Suppressor macrophage treated with lipopolysaccharide for 4 hours (primary cell): ENCODE measurements at regions not wholly inside any gene's neighbourhood (a gene's known extent, or its start where the extent isn't known, plus 50 kb on each side); places are given as distances from the start of the nearest gene placed in this dataset.
"Not testable (repeated sequence)": the region's sequence is repeated elsewhere in the genome, so short reads cannot be mapped to it uniquely, and the experiment has no call there.

Experiments used
- DNase-seq: peaks from one replicate; pipeline ENCODE4 v3.0.0-alpha.2; 2020

DNA sequence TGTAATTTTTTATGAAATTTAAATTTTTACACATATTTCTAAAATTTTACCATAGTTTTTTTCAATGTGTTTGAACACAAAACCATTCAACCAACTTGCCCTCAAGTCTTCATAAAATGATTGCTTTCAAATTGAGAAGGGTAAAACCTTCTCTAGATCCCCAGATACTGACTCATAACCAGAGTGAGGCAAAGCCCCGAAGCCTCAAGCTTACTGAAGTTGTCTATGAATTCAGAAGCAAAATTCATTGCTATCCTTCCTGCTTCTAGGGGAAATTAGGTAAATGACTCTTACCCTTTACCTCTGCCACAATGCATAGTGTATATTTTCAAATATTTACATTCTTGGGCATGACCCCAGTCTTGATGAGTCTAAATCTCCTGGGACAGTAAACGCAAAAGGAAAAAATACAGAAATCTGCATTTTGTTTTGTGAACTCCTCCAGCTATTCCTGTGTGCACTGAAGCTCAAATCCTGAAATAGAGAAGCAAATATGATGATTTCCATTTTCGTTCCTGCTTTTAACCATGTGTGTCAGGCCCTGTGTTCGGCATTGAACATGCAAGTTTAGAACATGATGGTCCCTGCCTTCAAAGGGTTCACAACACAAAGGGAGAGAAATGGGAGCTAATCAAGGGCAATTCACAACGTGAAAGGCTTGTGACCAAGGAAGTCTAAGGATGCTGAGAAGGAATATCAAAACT lies 246.3 kb downstream of the SUCLG1 start:
- no peak for DNase-seq

DNA sequence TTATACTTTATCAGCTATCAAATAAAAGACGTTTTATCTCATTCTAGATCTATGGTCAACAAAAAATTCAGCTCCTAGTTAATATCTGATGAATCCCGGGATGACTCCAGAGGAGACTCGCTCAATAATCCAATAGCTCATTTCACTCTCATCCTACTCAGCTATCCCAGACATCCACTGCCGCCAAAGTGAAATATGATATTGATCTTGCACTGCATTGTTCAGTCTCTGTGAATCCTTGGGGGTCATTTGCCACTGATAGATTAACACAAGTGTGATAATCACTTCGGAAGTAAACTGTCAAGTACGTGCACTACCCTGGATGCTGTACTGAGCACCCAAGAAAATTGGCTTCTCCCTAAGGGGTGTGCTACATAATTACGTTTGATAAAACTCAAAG lies 249.1 kb downstream of the SUCLG1 start:
- DNase-seq: no peak

DNA sequence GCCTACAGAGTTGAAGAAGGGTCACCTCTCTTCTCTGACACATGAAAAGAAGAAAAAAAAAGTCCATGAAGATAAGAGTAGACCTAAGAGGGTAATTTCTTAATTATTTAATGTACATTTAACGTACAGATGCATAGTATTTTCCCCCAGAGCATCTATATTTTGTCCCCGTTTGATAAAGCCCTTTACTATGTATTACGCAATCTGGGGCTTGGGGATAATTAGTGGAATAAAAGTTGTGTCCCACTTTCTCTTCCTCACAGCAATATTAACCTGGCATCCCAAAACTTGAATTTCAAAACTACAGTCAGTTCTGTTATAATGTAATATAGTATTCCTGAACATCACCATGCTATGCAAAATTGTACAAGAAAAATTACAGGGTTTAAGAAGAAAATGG lies 254.1 kb downstream of the SUCLG1 start:
- DNase-seq: no peak

DNA sequence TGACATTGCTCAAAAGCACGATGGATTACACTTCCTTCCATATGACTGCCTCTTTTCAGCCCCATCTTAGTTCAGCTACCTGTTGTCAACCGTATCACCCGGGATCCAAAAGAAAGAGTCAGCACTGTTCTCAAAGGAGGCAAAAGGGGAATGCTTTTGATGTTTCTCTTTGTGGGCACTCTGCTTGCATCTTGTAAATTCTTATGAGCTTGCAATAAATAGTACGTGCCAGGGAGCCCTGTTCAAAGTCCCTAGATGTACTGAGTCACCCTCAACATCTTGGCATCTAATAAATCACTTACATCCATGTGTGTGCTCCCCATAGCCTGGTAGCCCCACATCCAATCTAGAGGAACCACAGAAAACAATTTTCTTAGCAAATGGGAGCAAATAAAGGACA lies 256.9 kb downstream of the SUCLG1 start:
- no peak for DNase-seq

DNA sequence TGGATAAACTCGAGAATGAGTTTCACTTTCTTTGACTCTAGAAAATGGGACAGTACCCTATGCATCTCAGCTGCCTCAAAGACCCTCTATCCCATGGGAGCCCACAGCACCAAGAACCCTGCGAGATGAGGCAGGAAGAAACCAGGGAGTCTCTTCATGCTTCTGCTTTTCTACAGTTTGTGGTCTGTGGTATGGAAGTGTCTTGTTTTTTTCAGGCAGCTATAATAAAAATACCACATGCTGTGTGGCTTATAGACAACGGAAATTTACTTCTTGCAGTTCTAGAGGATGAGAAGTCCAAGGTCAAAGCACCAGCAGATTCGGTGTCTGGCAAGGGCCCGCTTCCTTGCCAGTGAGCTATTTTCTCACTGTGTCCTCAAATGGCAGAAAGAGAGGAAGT lies 257.9 kb downstream of the SUCLG1 start:
- no peak for DNase-seq

DNA sequence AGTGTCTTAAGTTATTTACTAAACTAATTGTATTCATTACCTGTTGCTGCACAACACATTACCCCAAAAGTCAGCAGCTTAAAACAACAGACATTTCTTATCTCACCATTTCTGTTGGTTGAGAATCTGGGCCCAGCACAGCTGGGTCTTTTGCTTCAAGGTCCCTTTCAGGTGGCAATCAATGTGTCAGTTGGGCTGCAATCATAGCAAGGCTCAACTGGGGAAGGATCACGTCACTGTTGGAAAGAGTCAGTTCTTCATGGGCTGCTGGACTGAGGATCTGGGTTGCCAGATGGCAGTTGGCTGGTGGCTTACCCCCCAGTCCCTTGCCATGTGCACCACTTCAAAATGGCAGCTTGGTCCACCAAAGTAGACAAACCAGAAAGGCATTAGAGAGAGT lies 261.2 kb downstream of the SUCLG1 start:
- no peak for DNase-seq

DNA sequence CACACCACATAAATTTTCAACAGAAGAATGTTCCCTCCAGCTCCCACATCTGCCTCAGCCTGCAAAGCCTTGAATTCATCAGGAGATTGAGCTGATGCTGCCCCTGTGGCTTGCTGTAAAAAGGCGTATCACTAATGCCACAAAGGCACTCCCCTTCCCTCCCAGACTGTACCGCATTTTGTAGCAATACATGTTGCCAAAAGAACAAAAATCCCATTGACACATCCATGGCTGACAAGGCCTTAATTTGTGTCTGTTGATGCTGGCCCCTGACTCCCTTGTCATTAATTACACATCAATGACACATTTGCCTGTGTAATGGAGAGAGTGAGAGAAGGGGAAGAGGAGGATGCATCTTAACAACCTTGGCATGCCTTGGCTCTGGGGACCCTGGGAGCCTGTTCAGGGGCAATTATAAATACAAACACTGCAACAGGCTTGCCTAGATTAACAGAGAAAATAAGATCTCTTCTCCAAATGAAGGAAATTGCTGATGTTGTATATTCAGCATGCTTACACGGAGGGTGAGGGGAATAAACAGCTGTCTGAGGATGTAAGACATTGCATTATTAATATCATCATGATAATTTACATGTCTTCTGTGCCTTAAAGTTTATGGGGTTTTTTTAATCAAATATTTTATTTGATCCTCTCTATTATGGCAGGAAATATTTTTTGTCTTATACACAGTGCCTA lies 264.0 kb downstream of the SUCLG1 start:
- no peak for DNase-seq

DNA sequence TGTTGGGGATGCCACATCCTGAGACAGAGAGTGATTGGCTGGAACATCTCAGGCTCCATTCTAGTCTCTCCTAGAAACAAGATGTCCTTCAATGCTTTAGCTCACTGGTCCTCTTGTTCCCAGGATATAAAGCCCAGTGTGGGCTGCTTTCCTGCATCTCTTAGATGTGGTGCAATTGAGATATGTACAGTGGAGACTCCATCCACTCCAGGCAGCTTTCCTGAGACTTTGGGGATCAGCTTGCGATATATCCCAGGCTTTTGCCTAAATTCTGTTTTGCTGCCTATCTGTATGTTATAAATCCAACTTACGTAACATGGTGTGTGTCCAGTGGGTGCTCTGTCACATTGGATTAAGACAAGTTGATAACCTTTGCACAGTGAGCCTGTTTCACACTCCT lies 264.9 kb downstream of the SUCLG1 start:
- no peak for DNase-seq

DNA sequence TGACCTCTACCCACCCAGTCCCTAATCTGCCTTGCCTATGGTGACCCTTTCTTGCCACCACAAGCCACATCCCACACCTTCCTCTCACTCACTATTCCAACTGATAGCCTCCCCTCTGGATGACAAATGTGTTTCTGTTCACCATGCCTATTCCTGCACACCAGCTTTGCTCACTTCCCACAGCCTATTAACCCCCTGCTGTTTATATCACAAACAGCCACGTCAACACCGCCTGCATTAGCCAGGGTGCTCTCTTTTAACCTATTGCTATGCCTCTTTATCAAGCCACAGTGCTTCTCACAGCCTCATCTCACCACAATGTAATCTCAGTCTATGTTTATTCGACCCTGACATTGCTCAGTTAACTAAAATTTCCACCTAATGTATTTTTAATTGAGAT lies 271.8 kb downstream of the SUCLG1 start:
- no peak for DNase-seq

DNA sequence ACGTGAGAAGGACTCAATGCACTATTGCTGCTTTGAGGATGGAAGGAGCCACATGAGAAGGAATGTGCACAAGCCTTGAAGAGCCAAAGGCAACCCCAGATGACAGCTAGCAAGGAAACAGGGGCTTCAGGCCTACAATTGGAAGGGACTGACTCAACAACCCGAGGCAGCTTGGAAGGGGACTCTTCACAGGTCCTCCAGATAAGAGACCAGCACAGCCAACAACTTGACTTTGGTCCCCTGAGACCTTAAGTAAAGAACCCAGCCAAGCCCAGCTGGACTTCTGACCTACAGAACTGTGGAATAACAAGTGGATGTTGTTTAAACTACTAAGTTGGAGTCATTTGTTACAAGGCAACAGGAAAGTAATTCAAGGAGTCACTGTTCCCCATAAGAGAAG lies 277.2 kb downstream of the SUCLG1 start:
- no peak for DNase-seq

DNA sequence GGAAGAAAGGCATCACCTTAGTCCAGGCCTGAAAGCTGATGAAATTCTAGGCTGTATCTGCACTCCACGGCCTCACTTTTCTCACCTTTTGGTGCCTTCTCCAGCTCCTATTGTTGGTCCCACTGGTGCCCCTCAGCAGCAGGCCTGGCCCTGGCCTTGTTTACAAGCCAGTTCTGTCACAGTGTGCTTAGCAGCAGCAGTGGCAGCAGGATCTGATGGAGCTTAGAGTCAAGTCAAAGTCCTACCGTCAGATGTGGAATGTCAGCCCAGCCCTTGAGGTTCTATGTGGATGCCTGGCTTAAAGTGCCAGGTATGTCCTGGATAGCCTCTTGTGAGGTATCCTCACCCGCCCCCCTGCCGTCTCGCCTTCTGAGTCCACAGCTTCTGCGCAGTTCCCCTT lies 281.3 kb downstream of the SUCLG1 start:
- no peak for DNase-seq

DNA sequence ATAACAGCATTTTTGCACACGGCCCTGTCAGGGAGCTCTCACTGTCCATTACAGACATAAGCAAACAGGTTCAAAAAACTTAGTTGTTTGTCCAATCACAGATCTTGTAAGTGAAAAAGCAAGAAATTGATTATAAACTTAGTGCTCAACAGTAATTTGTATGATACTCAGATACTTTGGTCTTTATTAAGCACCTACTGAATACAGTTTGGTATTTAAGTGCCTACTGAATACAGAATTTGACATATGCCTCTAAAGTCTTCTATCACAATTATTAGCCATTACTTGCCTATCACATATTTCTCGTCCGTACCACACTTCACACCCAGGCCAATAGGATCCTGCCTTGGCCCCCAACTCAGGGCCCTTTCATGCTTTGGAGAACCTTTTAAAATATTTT lies 283.1 kb downstream of the SUCLG1 start:
- DNase-seq: no peak

DNA sequence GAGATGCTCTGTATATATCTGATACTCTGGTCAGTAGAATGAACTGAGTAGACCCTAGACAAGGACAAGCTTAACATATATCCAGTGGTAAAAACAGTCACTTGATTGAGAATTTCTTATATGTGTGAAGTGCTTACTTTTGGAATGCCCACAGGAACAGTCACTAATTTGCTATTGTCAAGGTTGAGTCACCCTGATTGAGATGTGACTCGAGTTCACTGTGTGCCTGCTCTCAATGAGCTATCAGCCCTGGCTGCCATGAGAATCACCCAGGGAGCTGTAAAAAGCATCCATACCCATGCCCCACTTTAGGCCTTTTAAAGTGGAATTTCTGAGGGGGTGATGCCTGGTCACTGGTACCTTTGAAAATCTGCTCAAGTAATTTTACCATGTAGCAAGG lies 283.7 kb downstream of the SUCLG1 start:
- no peak for DNase-seq

DNA sequence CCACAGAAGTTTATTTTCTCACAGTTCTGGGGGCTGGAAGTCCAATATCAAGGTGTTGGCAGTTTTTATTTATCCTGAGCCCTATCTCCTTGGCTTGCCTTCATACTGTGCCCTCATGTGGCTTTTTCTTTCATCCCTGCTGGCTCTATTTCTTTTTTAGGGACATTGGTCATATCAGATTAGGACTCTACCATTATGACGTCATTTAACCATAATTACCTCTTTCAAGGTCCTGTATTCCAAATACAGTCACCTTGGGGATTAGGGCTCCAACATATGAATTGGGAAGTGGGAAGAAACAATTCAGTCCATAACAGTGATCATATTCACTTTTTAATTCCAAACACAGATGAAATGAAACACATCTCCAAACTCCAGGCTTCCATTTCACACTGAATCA lies 286.0 kb downstream of the SUCLG1 start:
- DNase-seq: no peak

DNA sequence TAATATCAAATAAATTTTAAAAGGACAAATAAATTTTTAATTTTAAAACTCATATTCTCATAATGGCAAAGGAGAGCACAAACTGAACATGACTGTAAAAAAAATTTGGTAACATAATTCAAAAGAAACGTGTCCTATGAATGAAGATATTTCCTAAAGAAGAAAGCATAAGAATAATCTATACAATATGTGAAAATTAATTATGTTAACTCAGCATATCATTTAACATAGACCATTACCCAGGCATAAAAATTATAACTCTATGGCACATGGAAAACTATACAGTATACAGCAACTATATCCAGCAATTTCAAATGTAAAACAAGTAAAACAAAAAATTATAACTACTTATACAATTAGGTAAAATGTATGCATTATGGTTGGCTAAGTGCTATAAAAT lies 288.1 kb downstream of the SUCLG1 start:
- no peak for DNase-seq

DNA sequence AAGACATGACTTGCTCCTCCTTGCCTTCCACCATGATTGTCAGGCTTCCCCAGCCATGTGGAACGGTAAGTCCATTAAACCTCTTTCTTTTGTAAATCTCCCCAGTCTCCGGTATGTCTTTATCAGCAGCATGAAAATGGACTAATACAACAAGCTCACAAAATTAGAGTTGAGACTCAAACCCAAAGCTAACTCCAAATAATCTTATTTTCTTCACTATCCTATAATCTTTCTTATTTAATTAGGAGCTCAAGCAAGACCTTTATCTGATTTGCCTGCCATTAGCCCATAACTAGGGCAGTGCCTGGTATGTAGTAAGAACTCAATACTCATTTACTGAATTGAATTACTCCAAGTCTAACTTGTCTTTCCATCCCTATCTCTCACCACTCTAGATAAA lies 289.2 kb downstream of the SUCLG1 start:
- no peak for DNase-seq

DNA sequence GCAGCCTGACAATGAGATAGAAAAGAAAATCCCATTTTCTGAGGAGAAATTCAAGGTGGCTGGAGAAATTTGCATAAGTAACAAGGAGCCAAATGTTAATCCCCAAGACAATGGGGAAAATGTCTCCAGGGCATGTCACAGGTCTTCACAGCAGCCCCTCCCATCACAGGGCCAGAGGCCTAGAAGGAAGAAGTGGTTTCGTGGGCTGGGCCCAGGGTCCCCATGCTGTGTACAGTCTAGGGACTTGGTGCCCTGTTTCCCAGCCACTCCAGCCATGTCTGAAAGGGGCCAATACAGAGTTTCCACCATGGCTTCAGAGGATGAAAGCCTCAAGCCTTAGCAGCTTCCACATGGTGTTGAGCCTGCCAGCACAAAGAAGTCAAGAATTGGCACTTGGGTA lies 290.5 kb downstream of the SUCLG1 start:
- not testable (repeated sequence) for DNase-seq

DNA sequence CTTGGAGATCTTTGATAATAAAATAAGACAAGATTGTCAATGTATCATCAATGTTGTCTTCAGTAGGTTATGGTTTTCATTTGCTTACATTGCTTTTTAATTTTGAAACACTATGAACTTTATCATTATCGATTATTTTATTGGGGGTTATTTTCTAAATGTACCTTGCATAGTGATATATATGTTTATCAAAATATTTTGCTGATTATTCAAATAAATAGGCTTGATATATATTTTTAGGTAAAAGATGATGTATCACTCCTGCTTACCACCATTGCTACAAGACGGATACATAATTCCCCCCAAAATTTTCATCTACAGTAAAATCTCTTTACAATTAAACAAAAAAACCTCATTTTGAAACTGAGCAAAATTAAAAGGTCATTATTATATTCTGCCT lies 293.8 kb downstream of the SUCLG1 start:
- DNase-seq: no peak

DNA sequence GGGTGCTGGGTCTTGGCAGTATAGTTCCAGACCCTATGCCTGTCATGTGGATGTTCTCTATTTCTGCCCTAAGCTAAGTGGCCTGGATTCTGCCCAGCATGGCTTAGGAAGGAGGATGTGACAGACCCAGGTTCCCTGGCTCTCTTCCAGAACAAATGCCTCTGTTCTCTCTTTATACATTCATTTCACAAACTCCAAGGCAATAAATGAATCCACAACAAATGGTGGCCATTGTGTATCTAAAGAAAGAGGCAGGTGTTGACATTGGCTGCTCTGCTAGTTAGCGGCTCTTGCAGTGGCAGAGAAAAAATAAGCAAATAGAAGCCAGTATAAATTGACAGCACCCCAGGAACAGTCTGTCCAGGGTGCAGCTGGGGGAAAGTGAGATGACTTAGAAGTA lies 298.6 kb downstream of the SUCLG1 start:
- DNase-seq: no peak

DNA sequence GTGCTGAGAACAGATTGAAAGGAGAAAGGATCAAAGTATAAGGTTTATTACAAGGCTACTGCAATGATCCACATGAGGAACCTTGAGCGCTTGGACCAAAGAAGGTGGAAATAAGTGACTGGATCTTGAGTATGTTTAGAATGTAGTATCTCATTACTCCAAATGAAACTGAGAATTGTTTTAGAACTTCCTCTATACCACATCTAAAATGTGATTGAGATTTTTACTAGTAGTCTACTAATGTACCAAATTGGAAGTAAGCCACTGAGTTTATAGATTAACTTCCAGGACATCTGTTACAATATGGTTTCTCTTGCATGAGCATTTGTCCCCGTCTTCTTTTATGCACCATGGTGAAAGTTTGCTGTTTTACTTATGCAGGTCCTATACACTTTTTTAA lies 300.5 kb downstream of the SUCLG1 start:
- DNase-seq: no peak

DNA sequence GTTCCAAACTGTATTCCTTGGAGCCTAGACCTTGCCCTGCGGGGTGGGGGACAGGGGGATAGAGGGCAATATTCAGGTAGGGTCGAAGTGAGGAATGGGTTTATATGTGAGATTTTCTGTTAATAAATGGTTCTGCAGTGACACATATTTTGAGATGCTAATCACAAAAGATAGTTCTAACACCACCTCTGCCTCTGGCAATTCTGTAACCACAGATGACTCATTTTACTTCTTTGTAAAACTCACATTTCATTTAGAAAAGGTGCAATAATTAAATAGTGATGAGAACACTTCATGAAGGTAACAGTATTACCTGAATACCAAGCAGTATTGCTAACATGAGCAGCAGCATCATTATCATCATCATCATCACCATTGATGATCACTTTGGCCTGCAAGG lies 306.6 kb downstream of the SUCLG1 start:
- DNase-seq: no peak

DNA sequence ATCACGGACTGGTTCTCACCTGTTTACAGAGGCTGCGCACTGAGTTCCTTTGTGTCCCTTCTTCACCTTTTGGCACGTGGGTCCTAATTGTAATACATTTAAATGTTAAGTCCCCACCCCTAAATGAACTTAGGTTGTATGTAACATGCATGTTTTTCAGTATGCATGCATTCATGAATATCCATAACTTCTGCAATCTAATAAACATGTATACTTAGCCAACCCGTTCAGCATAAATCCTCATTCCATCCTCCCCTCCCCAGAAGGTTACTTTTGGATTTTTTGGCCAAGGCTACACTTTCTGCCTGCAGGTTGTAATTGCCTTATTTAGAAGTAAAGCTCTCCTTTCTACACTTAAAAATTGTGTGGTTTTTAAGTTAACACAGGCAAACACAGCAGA lies 314.7 kb downstream of the SUCLG1 start:
- DNase-seq: no peak

DNA sequence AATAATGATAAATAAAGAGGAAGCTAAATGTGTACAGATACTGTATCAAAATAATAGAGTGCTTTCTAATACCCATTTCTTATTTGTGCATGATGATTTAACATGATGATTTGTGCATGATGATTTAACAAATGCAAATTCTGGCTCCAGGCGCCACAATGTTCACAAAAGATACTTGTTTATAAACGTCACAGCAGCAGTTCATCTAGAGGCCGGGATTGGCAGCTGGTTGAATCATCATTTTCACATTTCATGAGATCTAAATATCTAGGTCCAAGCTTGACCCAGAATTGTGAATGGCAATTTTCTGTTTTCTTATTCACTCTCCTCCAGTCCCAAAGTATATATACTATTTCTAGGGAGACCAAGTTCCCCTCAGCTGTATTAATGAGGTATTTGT lies 322.0 kb downstream of the SUCLG1 start:
- DNase-seq: no peak

DNA sequence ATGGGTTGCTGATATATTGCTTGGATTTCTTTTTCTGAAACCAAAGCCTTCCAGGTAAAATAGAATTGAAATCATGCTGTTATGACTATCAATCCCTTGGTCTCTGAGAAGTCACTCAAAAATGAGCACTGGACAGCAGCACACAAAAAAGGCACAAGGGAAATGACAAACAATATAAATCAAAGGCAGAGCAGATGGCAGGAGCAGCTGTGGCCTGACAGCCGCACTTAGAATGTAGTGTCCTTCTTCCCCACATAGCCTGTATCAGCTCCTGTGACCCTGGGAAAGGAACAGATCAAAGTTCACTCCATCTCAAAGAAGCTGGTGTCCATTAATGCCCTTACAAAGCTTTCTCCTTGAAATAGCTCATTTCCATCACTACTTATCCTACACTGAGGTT lies 326.7 kb downstream of the SUCLG1 start:
- no peak for DNase-seq

DNA sequence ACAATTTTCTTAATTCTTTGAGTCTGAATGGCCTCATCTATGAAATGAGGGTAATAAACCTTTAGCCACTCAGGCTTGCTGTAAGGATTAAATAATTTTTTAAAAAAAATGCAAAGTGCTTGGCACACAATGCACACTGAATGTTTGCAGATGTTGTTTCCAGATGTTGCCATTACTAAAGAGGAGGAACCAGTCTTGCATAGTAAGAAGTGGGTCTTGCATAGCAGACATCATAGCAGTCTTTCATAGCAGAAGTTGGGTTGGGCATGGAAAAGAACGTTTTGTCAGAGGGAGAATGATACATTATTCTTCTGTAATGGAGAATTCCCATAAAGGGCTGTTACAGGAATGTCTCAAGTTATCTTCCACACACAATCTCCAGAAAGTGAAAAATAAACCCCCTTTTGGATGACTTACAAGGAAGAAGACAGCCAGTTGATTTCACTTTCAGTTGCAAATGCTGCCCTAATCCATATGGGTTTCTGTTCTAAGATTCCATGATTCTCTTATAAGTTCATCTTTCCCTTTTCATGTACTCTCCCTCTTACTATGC lies 327.7 kb downstream of the SUCLG1 start:
- no peak for DNase-seq
